DMS114 treated with DMSO at 0.1 percent for 48 hours (cell line): ENCODE measurements at regions not wholly inside any gene's neighbourhood (a gene's known extent, or its start where the extent isn't known, plus 50 kb on each side); places are given as distances from the start of the nearest gene placed in this dataset.
"Not testable (repeated sequence)": the region's sequence is repeated elsewhere in the genome, so short reads cannot be mapped to it uniquely, and the experiment has no call there.

Experiments
- DNase-seq: peaks from one replicate; lab custom pipeline; 2025; ENCODE audit not compliant: unreplicated experiment; lab: John Stamatoyannopoulos, UW

DNA sequence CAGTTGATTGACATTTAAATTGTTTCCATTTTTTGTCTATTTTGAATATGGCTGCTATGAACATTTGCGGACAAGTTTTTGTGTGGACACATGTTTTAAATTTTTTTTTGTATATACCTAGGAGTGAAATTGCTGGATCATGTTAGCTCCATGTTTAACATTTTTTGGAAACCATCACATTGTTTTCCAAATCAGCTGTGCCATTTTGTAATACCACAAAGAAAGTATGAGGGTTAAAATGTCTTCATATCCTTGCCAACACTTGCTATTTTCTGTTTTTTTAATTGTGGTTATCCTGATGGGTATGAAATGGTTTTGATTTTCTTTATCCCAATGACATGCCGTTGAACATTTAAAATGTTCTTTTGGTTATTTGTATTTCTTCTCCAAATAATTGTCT lies 52.1 kb downstream of the CARTPT start:
- no peak for DNase-seq

DNA sequence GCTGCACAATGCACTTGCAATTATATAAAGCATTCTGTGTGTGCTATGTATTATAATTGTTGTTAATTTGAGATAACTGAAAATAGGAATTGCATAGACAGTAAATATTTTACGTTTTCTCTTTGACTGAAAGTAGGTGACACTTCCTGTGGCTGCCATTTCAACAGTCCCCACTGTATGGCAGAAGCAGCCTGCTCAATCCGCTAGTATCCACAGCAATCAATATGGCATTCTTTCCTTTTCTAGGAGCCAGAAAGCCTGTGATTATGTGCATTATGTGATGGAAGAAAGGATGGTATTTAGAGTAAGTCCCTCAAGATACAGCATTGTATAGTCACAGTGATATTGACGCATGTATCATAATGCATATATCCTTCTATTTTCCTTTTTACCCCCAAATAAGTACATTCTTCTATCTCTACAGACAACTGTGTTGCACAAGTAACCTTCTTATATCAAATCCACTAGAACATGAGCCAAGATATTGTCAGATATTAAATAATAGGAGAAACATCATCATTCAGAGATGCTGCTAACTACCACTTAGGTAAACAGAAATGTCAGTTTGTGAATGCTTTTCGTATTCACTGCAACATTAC lies 59.7 kb downstream of the CARTPT start:
- no peak for DNase-seq

DNA sequence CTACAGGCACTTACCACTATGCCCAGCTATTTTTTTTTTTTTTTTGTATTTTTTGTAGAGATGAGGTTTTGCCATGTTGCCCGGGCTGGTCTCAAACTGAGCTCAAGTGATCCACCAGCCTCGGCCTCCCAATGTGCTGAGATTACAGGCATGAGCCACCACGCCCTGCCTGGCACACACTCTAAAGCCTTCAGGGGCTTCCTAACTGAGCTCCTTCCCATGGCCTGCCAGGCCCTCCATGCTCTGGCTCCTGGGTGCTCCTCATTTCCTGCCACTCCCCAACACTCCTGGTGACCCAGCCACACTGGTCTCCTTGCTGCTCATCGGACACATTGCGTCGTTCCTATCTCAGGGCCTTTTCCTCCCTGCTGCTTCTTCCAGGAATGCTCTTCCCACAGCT lies 61.5 kb downstream of the CARTPT start:
- no peak for DNase-seq

DNA sequence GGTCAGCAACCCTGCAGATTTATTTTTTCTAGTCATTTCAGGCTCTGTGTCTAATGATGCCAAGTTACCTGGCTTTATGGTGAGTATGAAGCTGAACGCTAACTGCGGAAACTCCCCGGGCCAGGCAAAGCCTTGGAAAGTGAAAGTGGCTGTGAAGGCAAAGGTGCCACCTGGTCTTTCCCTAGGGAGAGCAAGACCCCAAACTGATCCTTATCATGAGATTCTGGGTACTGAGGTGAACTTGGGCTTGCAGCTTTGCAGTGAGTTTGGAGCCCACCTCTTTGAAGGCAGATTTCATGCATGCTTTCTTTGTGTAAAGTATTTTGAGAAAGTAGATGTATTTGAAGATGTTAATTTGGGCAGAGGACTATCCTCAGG lies 63.3 kb downstream of the CARTPT start:
- DNase-seq, result no peak

DNA sequence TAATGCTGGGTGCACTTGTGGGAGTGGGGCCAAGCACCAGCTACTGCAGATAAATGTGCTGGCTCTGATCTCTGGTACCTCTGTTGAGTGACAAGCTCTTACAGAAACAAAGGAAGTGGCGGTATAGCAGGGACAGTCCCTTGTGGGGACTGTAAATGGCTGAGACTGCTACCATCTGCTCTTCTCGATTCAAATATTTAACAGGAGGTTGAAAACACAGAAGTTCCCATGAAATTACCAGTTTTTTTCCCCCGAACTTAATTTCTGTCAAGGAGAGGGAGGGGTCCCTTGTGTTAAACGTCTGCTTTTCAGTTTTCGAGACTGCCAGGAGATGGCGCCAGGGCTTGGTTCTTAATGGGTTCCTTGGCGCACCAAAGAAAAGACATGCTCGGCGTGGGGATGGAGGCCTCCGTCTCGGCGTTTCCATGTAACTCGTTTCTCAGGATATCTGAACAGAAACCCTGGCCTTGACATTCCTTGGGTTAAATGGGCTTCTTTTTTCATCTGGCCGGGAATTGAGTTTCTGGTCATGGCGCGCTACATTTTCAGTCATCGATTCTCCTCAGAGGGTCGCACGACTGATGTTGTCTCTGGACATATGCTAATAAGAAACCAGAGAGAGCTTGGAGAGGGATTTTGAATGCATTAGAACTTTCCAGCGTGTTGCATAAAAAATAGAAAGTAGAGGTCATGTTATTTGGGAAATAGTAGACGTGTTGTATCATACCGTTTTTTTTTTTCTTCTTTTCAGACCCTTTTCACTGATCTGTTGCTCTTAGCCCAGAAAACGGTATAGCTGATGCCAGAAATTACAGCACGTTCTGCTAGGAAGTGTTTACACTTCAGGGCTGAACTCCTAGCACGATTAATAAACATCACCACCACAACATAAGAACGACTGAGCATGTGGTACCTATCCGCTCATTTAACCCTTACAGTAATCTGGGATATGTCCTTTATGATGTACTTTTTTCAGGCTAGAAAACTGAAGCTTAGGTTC lies 64.0 kb downstream of the CARTPT start:
- DNase-seq, result peak; percentile 72

DNA sequence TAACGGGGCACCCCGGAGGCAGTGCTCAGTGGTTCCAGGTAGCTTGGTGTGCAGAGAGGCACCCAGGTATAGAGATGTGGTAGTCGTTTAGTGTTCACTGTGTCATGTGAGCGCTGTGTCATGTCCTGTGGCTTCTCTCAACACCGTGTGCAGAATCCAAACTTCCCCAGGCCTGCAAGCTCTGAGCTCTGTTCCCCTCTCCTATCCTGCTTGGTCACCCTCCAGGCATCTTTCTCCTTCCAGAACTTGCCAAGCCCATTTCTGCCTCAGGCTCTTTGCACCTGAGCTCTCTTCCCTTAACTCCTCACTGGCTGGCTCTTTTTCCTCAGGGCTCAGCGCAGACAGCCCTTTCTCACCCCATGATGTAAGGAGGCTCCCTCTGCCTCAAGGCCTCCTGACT lies 64.8 kb downstream of the CARTPT start:
- DNase-seq, result no peak

DNA sequence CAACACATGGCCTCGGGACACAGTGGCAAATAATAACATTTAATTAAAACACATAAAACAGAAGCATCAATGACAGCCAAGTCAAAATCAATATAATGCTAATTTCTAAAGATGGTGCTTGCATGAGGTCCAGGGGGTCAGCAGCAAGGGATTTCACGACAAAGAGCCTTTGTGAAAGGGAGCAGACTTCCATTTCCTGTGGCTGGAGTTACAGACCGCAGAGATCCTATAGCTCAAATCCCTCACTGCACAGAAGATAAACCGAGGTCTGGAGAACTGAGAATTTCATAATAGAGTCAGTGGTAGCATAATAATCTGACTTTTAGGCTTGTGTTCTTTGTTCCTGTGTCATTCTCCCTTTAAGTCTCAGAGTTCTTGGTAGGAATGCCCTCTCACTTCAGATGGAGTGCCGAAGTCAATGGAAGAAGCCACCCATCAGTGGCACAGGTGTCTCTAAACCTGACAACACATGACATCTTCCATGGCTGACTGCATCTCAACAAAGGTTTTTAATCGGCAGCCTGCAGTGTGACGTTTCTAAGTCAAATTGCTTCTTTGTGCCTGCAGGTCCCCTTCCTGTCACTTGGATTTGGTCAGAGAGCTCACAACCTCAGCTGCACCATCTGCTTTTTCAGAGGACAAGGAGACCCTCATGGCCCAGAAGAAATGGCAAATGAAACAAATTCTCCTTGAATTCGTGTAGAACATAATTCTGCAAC lies 67.4 kb downstream of the CARTPT start:
- DNase-seq, result no peak

DNA sequence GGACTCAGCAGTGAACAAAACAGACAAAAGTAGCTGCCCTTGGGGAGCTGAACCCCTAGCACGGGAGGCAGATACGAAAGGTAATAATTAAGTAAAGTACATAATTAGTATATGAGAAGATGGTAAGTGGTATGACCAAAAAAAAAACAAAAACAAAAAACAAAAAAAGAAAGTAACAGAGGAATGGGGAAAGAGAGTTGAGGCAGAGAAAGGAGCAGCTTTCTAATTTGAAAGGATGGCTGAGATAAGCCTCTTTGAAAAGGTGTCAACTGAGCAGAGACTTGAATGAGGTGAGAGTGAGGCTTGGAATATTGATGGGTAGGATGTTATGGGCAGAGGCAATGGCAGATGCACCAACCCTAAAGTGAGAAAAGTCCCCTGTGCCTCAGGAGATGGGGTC lies 69.7 kb downstream of the CARTPT start:
- DNase-seq, result no peak

DNA sequence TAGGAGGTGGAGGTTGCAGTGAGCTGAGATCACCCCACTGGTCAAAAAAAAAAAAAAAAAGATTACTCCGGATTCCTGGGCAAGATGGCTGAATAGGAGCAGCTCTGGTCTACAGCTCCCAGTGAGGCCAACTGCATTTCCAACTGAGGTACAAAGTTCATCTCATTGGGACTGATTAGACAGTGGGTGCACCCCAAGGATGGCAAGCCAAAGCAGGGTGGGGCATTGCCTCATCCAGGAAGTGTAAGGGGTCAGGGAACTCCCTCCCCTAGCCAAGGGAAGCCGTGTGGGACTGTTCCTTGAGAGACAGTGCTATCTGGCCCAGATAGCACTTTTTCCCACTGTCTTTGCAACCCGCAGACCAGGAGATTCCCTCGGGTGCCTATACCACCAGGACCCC lies 70.7 kb downstream of the CARTPT start:
- no peak for DNase-seq

DNA sequence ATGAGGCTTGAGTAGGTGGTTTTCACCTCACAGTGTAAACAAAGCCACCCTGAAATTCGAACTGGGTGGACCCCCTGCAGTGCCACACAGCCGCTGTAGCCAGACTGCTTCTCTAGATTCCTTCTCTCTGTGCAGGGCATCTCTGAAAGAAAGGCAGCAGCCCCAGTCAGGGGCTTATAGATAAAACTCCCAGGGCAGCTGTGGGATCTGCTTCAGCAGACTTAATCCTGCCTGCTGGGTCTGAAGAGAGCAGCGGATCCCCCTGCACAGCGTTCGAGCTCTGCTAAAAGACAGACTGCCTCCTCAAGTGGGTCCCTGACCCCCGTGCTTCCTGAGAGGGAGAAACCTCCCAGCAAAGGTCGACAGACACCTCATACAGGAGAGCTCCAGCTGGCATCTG lies 71.4 kb downstream of the CARTPT start:
- no peak for DNase-seq

DNA sequence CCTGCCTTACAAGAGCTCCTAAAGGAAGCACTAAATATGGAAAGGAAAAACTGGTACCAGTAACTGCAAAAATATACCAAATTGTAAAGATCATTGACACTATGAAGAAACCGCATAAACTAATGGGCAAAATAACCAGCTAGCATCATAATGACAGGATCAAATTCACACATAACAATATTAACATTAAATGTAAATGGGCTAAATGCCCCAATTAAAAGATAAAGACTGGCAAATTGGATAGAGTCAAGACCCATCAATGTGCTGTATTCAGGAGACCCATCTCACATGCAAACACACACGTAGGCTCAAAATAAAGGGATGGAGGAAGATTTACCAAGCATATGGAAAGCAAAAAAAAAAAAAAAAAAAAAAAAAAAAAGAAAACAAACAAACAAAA lies 73.0 kb downstream of the CARTPT start:
- not testable (repeated sequence) for DNase-seq

DNA sequence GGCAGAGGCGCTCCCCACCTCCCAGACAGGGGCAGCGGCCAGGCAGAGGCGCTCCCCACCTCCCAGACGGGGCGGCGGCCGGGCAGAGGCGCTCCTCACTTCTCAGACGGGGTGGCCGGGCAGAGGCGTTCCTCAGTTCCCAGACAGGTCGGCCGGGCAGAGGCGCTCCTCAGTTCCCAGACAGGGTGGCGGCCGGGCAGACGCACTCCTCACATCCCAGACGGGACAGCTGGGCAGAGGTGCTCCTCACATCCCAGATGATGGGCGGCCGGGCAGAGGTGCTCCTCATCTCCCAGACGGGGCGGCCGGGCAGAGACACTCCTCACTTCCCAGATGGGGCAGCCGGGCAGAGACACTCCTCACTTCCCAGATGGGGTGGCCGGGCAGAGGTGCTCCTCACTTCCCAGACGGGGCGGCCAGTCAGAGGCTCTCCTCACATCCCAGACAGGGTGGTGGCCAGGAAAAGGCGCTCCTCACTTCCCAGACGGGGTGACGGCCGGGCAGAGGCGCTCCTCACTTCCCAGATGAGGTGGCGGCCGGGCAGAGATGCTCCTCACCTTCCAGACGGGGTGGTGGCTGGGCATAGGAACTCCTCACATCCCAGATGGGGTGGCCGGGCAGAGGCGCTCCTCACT lies 75.1 kb downstream of the CARTPT start:
- DNase-seq, result no peak

DNA sequence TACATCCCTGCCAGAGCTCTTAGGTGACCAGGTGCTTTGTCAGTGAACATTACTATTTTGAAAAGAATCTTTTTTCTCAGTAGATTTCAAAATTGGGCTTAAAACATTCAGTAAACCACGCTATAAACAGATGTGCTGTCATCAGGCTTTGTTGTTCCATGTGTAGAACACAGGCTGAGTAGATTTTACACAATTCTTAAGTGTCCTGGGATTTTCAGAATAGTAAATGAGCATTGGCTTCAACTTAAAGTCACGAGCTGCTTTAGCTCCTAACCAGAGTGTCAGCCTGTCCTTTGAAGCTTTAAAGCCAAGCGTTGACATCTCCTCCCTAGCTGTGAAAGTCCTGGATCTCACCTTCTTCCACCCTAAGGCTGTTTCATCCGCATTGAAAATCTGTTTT lies 83.6 kb downstream of the CARTPT start:
- DNase-seq, result no peak

DNA sequence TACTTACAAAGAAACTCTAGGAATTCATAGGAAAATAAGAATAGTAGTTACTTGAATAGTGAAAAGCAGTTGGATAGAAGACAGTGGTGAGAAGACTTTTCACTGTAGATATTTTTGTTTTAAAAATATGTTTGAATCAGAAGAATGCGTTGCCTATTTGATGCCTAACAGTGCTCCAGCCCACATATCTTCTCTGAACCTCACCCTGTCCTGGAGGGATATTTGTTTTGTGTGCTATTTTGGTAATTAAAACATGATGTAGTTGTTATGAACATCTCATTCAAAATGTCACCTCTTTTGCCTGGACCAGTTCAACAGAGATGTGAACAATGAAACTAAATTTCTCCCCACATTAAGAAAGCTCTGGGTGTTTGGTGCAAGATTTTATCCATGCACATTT lies 87.6 kb downstream of the CARTPT start:
- no peak for DNase-seq

DNA sequence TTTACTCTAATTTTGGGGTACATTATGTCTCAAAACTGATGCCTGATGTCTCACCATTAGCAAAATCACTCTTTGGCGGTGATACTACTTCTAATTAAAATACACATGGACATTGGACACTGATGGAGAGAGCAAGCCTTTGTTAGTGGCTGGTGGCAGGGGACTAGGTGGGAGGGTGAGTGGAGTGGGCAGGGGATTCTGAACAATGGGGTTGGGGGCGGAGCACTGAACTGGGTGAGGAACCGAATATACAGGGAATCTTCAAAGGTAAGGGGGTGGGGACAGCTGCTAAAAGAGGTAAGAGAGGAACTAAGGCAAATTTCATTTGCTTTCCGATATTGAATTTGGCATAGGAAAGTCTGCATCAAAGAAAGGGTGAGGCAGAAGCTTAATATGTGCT lies 88.8 kb downstream of the CARTPT start:
- no peak for DNase-seq

DNA sequence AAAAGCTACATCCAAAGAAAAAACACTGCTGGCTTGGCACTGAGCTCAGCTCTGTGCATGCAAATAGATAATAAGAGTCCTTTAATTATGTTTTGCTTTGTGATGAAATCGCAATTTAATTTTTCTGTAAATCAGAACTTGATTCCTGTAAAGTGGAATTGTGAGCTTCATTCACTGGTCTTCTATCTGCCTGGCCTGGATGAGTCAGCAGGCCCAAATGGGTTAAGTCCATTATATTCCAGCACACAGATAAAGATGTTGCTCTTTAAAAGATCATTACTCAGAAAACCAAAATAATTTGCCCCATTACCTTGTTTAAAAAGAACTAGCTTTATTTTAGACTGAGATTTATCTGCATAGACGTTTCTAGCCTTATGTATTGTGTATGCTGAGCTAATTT lies 90.4 kb downstream of the CARTPT start:
- no peak for DNase-seq

DNA sequence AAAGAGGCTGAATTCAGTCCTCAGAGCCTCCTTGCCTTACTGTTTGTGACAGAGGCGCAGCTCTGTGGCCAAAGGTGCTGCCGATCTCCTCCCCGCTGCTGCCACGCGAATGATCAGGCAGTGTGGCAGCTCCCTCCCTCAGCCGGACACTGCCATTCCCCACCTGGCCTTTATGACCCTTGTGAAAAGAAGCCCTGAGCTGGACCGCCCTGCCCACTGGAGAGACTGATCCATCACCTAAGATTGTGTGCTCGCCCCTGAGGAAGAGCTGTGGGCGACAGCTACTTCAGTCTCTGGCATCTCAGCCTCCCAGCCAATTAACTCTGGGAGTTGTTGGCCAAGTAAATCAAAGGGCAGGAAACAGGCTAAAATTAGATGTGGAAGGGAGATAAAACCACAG lies 90.9 kb downstream of the CARTPT start:
- DNase-seq, result no peak

DNA sequence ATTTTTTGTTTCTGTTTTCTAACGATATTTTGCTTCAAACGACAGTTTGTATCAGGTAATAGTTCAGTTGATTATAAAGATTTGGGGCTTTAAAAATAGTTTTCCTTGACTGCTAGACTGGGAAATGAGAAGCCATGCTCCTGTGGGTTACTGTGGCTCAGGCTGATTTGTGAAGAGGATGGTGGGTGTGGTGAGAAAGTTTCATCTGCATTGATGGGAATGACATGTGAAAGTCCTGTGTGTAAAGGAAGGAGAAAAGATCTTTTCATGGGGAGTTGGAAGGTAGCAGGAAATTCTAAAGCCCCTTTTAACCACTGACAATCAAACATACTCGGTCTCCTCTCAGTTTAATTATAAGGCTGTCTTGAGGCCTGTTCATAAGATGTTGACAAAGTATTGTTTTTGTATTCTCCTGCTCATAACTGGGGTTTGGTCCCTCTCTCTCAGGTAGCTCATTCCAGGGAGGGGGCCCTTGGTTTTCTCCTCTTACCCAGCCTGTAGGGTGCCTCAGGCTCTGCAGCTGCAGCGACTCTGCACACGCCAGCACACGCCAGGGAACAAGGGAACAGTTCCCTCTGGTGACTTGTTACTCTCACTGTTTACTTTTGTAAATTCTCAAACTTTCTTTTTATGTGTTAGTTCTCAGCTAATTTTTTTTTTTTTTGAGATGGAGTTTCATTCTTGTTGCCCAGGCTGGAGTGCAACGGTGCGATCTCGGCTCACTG lies 91.6 kb downstream of the CARTPT start:
- DNase-seq, result no peak

DNA sequence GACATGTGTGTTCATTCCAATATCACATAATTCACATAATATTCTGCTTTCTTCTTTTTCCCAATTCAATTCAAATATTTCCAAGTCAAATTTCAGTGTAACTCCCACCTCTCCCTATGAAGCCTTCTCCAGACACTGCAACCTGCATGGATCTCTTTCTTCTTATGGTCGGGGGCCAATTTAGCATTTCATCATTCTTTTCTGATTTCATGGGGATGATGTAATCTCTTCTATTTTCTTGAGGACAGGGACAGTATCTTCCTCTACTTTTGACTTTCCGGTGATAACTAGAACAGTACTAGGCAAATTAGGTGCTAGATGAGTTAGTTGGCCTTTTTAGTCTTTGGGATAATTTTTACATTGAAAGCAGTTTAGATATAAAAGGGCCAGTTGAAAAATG lies 92.7 kb downstream of the CARTPT start:
- no peak for DNase-seq

DNA sequence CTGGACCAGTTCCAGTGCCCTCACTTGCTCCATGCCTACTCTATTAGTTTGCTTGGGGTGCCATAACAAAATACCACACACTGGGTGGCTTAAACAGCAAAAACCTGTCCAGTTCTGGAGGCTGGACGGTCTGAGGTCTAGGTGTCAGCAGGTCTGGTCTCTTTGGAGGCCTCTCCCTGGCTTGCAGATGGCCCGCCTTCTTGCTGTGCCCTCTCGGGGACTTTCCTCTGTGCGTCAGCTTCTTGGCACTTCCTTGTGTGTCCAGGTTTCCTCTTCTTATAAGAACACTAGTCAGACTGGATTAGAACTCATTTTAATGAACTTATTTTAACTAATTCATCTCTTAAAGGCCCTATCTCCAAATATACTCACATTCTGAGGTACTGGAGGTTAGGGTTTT lies 97.2 kb downstream of the CARTPT start:
- DNase-seq, result no peak

DNA sequence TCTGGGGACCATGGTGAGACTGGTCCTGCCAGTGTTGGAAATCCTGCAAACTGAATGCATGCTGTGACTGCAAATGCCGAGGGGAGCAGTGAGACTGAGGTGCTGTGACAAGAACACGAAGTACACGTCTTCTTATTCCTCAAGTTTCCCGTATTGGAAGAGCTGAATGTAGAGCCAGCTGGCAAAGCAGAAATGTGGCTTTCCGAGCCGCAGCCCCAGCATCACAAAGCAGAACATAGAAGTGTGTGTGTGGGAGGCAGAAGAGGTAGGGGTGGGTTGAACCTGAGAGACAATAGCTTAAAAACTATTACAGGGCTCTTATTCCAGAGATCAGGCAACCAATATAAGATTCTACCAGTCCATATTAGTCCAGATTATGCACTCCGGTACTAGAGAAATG lies 98.8 kb downstream of the CARTPT start:
- no peak for DNase-seq
